GM19395 (cell line): ENCODE measurements at regions not wholly inside any gene's neighbourhood (a gene's known extent, or its start where the extent isn't known, plus 50 kb on each side); places are given as distances from the start of the nearest gene placed in this dataset.

ENCODE experiments used
- ATAC-seq: cut with Tn5 transposase; IDR thresholded peaks from one replicate; pipeline ENCODE4 v1.9.1; 2021; ENCODE audit warnings: mild to moderate bottlenecking, moderate library complexity; ENCODE audit not compliant: unreplicated experiment

DNA sequence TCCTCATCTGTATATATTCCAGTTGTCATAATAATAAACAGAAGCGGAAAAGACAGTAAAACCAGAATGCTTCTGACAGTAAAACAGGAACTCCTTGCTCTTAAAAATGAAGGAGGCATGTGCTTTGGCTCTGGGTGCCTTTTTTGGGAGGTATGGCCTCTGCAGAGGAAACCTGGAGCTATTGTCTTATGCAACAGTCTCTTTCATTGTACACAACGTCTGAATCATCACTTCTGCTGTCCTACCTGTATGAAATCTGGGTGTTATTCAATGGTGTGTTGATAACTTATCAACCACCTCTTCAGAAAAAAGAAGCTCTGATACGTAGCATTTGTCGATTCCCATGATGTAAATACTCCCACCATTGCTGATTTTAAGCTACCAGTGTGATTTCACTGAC lies 64.8 kb downstream of the CDCA7 start:
- no peak for ATAC-seq

DNA sequence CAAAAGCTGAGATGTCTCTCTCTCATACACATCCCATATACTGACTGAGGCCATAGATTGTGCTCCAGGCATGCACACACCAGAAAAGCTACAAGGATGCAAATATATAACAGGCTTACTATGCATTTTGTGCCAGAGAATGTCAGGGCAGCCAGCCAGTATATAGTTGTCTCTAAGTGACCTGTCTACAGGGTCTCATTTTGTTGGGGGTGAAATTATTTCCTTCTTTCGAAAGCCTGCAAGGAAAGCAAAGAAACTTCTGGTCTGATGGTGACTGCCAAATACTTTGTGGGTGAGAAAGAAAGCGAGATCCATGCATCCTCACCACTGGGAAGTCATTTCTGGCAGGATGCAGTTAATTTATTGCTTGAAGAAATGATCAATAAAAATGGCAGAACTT lies 70.2 kb downstream of the CDCA7 start:
- ATAC-seq = no peak

DNA sequence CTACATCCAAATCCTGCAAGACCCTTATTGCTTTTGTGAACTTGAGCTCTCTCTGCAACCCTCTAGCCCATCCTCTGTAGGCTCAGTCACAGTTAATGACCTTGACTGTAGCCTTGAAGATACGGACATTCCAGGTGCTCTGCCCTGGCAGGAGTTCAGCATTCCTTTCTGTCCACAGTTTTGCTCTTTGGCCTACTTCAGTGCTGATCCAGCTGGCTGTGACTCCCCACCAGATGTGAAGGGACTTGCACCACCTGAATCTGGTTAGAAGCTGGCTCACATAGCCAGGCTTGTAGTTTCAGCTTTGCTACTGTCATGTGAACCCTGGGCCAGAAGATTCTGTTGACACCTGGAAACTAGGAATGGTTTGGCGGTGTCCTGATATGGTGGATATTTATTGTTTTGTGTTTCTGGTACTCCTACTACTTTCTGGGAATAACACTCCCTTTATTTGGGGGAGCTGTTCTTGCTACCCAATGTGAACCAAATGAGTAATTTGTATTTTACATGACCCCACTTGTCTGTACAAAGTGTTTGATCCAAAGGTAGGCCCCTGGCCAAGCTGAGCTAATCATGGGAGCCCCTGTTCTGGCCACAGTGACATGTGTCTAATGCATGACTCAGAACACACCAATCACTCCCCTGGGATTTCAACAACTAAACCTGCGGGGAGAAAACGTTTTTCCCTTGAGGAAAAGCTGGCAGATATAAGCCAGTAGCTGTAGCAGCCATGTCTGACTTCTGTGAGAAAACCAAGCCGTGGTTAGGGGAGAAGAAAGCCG lies 73.4 kb downstream of the CDCA7 start:
- ATAC-seq = no peak

DNA sequence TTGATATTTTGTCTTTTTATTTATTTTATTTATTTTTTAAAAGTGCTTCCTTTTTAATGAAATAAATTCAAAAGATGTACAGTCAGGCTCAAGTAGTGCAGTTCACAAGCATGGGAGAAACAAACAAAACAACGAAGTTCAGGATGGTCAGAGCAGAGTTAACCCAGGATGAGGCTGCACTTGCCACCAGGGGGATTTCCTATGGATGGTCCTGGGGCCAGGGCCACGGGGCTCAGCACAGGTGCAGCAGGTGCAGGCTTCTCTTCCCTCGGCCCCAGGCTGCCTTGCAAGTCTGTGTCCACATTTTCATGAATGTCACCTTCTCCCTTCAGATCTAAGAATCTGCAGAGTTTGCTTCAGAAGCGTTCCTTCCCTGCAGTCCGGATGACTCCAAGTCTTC lies 76.5 kb downstream of the CDCA7 start:
- ATAC-seq = no peak

DNA sequence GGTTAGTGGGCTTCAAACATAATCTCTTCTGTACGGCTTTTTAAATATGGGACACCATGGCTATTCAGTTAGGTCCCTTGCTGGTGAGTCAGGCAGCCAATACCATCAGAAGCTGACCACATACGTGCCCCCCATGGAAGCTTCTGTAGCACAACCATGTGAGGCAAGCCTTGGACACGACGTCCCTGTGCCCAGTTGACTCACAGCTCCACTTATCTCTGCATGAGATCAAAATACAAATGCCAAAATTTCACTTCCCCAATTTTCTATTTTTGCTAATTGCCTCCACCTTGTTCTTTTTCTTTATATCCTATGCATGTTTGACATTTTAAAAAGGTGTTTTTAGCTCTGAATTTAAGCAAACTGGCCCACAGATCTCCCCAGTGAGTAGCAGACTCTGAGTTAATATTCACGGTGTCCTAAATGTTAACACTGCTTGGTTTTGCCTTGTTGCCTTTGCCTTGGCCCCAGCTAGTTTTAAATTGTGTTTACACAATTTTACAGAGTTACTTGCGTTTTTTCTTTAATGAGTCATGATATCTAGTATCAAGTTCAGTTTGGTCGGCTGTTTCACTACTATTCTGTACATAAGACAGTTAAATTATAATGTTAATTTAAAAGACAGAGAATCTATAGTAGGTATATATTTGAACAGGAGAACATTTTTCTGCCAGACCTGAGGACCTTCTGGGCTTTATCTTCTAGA lies 77.5 kb downstream of the CDCA7 start:
- ATAC-seq = no peak

DNA sequence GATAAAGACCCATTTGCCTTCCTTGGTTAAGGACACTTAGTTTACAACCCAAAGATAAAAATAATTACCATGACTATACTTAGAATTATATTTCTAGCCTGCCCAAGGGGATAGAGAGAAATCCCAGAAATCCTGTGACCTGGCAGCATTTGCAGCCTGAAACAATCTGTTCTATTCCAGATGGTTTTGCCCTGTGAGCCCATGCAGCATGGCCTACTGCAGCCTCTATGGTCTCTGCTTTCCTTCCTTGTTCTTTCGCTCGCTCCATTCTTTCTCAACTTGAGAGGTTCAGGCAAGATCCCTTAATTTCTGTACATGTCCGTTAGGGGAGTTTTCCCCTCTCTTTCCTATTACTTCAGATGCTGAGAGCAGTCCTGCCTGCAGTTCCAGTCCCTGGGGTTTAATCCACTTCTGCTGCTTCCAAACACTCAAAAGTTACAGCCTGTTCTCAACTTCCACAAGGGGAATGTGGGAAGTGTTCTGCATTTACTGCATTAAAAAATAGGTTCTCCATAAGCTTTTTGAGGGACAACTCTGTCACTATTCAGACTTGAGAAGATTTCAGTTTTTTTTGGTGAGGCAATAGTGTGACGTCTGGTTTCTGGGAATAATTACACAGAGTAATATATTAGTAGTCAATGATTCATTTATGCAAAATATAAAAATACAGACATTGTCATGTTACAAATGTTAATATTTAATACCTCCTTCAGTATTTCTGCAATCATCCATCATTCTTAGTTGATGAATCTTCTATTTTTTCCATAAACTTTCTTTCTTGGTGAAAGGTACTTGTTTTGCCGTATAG lies 80.3 kb downstream of the CDCA7 start:
- no peak for ATAC-seq

DNA sequence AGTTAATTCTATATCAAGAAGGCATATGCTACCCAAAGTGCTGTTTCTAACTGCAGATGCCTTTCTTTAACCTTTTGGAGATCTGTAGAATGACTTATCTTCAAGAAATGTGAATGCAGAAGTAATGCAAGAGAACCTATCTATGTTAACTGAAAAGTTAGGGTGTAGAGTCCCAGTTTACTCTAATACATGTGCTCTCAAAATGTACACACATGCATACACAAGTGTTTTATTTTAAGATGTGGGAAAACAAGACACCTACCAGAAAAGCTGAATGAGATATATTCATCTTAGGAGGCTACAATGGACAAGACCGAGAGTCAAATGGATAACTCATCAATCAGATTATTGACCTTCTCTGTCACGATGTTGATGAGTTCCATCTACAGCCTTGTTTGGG lies 80.9 kb downstream of the CDCA7 start:
- no peak for ATAC-seq

DNA sequence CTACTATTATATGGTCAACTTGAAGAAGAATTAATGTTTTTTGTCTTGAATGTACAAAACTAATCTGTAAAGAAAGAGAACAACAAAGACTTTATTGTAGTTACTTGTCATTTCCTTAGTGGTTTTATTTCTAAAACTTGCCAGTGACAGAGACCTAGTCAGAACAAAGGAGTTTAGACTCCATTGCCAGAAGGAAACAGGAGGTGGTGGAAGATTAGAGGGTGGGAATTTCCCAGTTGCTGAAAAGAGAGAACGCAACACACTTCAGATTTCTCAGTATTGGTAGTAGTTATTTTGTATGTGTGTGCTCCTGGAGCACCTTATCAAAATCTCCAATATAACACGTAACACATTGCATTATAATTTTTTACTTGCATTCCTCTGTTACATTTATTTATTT lies 81.4 kb downstream of the CDCA7 start:
- no peak for ATAC-seq

DNA sequence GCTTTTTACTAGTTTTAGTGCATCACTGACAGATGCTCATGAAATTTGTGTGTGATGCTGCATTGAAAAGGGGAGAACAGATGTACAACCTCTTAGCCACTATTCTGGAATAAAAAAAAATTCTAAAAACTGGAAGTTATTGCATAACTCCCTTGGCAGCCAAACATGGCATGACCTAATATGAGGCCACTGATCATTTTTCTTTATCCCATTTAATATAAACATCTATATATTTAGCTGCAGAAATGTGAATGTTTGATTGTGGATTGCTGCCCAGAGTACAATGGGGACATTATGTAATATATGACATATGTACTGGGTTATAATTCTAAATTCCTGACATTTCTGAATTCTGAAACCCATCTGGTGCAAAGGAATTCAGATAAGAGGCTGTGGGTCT lies 86.5 kb downstream of the CDCA7 start:
- ATAC-seq = no peak

DNA sequence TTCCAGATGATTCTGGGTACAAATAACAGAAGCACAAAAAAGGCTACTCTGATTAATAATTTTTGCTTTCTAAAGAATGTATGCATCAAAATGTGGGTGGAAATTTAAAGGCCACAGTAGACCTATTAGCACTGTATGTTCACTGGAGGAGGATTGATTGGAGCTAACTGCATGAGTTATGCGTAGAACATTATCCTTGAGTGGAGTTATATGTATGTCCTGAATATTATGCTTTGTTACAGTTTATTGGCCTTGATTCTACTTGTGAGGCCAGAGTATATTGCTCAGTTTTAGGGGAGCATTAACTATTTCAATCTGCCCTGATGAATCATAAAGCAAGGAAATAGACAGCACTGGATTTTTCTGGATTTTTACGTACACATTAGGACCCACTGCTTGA lies 87.9 kb downstream of the CDCA7 start:
- ATAC-seq = no peak

DNA sequence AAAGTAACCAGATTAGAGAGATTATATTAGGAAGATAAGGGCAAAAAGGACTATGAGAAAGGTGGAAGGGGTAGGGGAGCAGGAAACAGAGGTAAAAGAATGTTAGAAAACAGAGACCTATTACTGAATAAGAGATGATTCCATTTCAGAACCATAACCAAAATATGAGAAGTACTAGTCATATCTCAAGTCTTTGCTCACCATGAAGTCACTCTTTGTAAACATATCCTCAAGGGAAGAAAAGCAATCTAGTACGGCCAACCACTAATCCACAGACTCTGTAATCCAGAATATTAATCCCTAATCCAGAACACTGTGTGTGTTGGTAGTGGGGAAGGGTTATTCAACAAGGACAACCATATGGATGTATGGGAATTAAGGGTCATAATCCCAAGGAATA lies 92.0 kb downstream of the CDCA7 start:
- no peak for ATAC-seq

DNA sequence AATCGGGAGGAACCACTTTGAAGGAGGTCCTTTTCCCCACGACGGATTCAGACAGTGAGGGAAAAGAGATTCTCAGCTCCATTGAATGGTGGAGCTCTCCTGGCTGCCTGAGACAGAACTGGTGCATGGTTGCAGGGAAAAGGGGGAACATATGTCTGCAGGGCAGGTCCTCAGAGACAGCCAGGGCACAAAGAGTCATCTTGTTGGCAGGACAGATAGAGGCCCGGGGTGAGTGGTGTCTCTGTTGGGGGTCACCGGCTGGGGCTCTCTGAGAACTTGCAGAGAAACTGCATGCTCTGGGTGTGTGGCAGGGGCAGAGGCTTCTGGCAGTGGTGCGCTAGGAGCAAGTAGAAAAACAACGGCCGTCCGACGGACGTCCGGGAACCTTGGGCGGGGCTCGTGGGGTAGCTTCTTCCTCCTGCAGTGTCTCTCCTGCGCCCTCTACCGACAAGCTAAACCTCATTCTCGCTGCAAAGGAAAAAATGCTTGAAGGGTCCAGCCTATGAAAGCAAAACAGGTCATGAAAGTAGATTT lies 94.3 kb downstream of the CDCA7 start:
- peak; percentile 76 for ATAC-seq

DNA sequence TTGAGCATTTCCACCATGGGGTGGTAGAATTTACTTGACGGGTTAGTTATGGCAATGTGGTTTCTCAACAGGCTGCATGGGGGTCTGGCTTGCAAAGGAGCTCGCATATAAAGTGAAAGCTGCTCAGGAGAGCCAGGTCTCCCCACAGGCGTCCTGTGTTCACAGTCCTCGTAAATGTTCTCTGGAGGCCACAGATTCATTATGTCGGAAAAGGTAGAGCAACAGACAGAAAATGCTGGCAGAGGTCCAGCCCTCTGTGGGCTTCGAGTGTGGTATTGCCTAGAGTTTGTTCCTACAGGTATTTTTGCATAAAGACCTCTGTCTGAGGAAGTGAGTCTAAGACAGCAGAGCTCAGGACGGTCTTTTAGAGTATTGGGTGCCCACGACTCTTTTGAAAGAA lies 96.4 kb downstream of the CDCA7 start:
- no peak for ATAC-seq

DNA sequence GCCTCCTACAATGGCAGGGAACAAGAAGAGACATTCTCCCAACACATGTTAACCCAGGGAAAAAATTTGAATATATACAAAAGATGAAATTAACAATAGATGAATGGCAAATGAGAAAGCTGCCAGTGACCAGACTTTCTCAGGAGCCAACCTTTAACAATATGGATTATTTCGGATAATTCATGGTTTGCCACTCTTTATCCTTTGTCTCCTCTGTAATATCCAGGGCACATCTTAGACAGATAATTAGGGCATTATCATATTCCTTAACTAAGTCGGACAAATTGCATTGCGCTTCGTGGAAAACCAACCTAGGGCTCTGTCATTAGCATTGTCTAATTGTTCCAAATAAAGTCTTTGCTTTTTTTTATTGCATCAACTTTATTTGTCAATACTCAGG lies 97.3 kb downstream of the CDCA7 start:
- ATAC-seq = no peak

DNA sequence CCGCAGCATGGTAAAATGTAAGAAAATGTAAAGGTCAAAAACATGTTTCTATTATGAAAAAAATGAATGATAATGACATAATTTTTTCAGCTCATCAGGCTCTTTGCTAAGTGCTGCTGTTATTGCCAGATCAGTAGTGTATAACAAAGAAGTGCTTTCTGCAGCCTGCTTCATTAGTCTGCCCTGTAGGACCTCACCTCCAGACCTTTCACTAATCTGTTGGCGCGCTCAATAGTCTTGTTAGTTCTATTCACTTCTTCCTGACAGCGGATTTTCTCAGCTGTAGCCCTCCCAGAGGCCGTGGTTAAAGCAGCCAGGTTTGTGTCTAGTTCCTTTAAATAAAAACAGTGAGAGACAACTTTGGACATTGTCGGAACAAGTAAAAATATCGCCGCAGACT lies 97.7 kb downstream of the CDCA7 start:
- no peak for ATAC-seq

DNA sequence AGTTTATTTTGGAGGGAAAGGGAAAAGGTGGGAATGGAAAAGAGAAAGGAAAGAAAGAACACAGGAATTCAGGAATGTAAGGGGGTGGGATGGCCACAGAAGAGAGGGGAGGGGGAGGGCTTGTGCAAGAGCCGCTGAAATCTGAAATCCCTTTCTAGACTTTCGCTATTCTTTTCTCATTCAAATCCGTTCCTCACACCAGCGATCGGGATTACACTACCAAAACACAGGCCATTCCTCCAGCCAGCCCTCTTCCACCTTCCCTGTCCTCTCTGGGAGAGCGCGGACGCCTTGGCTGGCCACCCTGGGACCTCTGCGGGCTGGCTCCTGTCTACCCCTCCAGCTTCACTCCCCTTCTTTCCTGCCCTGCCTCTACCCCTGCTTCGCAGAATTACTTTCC lies 102.3 kb downstream of the CDCA7 start:
- ATAC-seq = no peak

DNA sequence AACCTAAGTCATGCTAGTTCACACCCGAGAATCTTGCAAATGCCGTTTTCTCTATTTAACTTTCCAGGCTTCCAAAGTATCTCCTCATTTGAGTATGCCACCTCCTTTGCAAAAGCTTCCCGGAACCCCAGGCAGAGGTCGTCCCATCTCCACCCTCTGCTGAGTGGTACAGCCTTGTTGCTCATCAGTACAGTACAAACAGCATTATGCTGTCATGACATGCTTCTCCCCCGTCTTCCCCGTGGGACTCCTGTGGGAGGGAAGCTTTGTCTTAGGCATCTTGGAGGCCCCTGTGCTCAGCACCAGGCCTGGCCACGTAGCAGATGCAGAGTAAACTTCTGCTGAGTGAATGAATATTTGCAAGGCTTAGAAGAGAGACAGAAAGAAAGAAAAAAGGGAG lies 102.7 kb downstream of the CDCA7 start:
- ATAC-seq = no peak

DNA sequence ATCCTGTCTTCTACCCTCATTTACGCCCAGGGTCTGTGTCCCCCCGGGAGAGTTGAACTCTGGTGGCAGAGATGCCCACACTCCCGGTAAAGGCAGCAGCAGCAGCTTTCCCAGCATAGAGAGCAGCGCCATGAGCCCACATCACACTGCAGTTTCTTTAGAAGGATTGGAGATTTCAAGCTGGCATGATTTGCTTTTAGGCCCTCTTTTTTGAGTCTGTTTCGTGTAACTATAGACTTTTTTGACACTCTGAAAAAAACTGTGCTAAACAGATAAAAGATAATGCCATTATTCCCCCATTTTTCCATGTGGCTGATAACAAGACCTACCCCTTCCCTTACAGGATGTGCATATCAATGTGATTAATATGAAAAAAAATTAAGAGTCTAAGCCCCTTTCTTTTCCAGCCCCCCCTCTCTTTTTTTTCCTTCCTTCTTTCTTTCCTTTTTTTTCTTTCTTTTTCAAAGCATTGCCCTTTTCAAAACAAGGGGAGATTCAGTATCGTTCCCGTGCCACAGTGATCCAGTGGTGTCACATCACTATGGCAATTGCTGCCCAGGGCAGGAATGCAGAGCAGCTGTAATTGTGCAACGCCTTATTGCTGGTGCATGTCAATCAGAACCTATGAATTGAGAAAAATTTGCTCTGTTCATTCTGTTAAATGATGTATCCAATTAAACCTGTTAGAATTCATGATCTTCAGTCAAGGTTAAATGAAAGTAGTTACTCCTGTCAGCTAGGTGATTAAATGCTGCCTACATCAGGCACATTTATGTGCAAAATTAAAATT lies 104.5 kb downstream of the CDCA7 start:
- no peak for ATAC-seq

DNA sequence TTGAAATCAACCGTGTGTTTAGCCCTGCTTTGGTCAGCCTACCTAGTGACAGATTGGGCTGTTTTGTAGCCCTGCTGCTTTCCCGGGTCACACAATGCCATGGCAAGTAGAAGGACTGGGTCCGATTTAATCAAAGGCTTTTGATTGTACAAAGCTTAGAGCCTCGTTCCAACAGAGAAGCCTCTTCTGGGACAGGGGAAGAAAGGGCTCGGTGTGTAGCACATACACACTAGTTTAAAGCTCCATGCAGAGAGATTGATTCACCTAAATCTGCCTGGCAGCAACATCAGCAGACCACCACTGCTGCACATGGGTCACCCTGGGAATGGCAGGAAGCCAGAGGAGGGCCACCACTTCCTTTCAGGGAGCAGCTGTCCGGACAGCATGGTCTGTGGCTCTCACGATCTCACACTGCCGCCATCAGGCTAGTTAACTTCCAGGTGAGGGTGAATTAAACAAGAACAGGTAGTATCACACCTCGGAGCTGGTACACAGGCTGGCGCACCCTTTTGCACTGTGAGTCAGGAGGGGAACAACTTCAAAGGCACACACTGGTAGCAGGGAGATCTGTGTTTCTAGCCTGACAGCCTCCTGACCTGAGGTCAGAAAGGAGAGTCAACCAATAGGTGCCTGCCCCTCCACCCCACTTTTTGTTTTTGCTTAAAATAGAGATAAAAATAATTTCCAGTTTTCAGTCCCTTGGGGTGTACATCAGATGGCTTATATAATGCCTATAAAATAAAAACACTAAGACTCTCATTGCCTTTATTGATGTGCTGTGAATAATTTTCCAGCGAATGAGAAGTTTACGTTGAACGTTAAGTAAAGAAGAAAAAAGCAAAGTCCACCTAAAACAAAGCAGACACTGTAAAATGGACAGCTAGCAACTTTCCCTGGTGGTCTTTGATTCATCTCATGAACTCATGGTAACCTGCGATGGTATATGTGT lies 108.5 kb downstream of the CDCA7 start:
- ATAC-seq = no peak

DNA sequence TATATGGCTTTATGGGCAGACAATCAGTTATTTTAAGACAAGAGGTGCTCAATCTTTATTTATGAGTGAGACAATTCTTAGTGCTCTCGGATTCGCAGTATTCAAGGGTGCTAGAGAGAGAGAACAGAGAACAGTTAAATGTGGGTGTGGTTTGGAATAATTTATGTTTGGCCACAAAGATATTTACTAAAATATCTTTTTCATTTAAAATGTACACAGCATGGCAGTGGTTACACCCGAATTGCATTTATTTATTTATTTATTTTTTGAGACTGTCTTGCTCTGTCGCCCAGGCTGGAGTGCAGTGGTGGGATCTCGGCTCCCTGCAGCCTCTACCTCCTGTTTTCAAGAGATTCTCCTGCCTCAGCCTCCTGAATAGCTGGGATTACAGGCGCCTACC lies 109.2 kb downstream of the CDCA7 start:
- no peak for ATAC-seq
